Aorta (tissue), 5 donors: ENCODE measurements at regions not wholly inside any gene's neighbourhood (a gene's known extent, or its start where the extent isn't known, plus 50 kb on each side); places are given as distances from the start of the nearest gene placed in this dataset.
A peak's percentile ranks its signal among the peaks of the same experiment; 100 is the strongest.

Source experiments
- ATAC-seq: fragments of 200-7000 bp; cut with Tn5 transposase; one replicate; pipeline ENCODE4 v1.9.1; 2022; ENCODE audit warnings: moderate library complexity; ENCODE audit not compliant: low FRiP score
- DNase-seq, 2 donors: peaks; one replicate each; pipeline ENCODE4 v3.0.0-alpha.2; 2020
- H3K27ac ChIP-seq, 2 donors: one replicate each; pipeline ENCODE4 v1.5.1; 2013; ENCODE audit warnings: low read length in 2 of 2, mild to moderate bottlenecking in 2 of 2, moderate library complexity in 2 of 2, control low read depth in 1 of 2, inconsistent platforms in 1 of 2, low read depth in 1 of 2
- H3K27me3 ChIP-seq, 2 donors: one replicate each; pipeline ENCODE4 v1.6.1; 2013; ENCODE audit warnings: control low read depth in 1 of 2, low read length in 1 of 2, mild to moderate bottlenecking in 1 of 2, moderate library complexity in 1 of 2; ENCODE audit not compliant: insufficient read depth in 2 of 2, control insufficient read depth in 1 of 2
- H3K36me3 ChIP-seq, 2 donors: one replicate each; pipeline ENCODE4 v1.6.1; 2013; ENCODE audit warnings: control low read depth in 1 of 2, low read length in 1 of 2, mild to moderate bottlenecking in 1 of 2; ENCODE audit not compliant: insufficient read depth in 2 of 2, control insufficient read depth in 1 of 2
- H3K4me1 ChIP-seq, 2 donors: one replicate each; pipeline ENCODE4 v1.6.1; 2013; ENCODE audit warnings: low read length in 2 of 2, control low read depth in 1 of 2, mild to moderate bottlenecking in 1 of 2, moderate library complexity in 1 of 2; ENCODE audit not compliant: insufficient read depth in 2 of 2, control insufficient read depth in 1 of 2
- H3K4me3 ChIP-seq, 2 donors: one replicate each; pipeline ENCODE4 v1.5.1; 2013; ENCODE audit warnings: low read length in 2 of 2, control low read depth in 1 of 2, mild to moderate bottlenecking in 1 of 2
- H3K9me3 ChIP-seq: one replicate; pipeline ENCODE4 v1.6.1; 2013; ENCODE audit warnings: mild to moderate bottlenecking, low read length; ENCODE audit not compliant: control insufficient read depth
- WGBS, 2 donors: extraction: QIAGEN DNeasy Blood & Tissue Kit; methylation state at CpG; one replicate each; pipeline ENCODE4 v1.1.7; 2013; 5-methylcytosine and 5-hydroxymethylcytosine counted together
- intact Hi-C, 2 donors: fragments of 100-400 bp; cut with DNase I; formaldehyde crosslinking; loops; one replicate each; pipeline versions ENCODE4 v1.14.2 to v1.15.0; 2022
- microRNA-seq, 2 donors: library from miRNA; unstranded; fragments of <30 nt; microRNA quantifications; one replicate each; pipeline ENCODE4 v1.2.0, GENCODE V29; 2020
- donor health status: healthy with polysubstance abuse.
- donor health status: Bipolar disorder and iron deficiency.
- donor health status: DM: no; HTN: no; CAD: no.
- donor health status: DM: no; HTN: no; CAD: no.
- donor health status: DM: yes; HTN: yes; CAD: no.

DNA sequence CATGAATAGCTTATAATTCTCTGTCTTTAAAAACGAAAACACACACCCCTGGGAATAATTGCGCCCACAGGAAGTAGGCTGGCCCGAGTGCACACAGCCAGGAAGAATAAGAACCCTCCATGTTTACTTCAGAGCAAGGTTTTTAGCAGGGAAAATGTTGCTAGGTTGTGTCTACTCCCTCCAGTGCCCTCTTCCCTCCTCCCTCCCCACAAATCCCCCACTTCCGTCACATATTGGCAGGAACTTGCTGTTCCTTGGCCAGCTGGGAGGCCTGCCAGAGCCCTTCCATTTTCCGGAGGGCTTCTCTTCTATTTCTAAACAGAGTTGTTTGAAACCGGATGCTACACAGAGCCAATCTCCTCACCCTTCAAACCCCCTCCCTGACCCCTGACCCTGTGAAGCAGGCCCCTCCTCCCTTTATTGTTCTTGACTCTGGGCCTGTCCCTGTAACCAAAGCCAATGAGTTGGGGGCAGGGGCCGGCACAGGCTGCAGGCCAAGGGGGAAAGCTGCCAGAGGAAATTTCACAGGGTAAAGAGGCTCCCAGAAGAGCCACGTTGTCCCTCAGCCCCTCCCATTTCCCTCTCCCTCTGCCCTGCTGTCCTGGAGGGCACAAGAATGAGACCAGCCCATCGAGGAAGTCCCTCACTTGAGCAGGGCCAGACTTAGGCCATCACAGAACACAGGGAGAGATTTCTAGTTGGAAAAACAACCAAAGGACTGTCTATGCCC is 49.8 kb upstream of the LGALSL start:
- peak; percentile 88 for ATAC-seq
- intact Hi-C loops, result loop anchor here (2.0 to 5.0 kb wide), 3 partner anchors 42 to 53 kb away; no protein-coding TSS in a partner anchor
- WGBS, 2 donors, result 2% methylated on average over 9 of the region's 9 CpGs
- no peaks in the 10 kb centered on the region for H3K36me3 ChIP-seq
- DNase-seq, result peak; percentile 89 to 91
- H3K9me3 ChIP-seq, result no peaks in the 10 kb centered on the region
- no peak overlapping the region for H3K4me3 ChIP-seq
- peaks cover 0 to 6% of the 10 kb centered on the region in 2 donors for H3K4me1 ChIP-seq
- H3K27ac ChIP-seq, result peak overlapping the region; percentile 51 to 85
- H3K27me3 ChIP-seq, result no peaks in the 10 kb centered on the region

Small RNA genes in the stretch of these regions (microRNA-seq; reads per million reads assigned to microRNA genes)
- gene MIR4433A (0 reads per million in 2 donors), gene MIR4433B (0 reads per million in 2 donors)
